ENCODE measurements at regions not wholly inside any gene's neighbourhood (a gene's known extent, or its start where the extent isn't known, plus 50 kb on each side); places are given as distances from the start of the nearest gene placed in this dataset.

GRCh38 chr6:121828146-121828886, 392.9 kb downstream of the GJA1 start:
- H3K27me3 ChIP-seq (replicated peaks; ENCODE audit: control insufficient read depth, insufficient read depth, low read length): no peaks in the 10 kb centered on the region
- no peak for DNase-seq (ENCODE audit: low read depth)
- no peak overlapping the region for H3K9ac ChIP-seq (ENCODE audit: low read length)
- H3K9me3 ChIP-seq (ENCODE audit: control insufficient read depth, low read length): no peaks in the 10 kb centered on the region
- H3K36me3 ChIP-seq (ENCODE audit: control insufficient read depth, insufficient read depth, low read length, severe bottlenecking): no peaks in the 10 kb centered on the region
- H3K4me1 ChIP-seq (ENCODE audit: control insufficient read depth, insufficient read depth, low read length): peaks cover 29% of the 10 kb centered on the region
- H3K4me3 ChIP-seq (ENCODE audit: low read length): no peak overlapping the region

DNA sequence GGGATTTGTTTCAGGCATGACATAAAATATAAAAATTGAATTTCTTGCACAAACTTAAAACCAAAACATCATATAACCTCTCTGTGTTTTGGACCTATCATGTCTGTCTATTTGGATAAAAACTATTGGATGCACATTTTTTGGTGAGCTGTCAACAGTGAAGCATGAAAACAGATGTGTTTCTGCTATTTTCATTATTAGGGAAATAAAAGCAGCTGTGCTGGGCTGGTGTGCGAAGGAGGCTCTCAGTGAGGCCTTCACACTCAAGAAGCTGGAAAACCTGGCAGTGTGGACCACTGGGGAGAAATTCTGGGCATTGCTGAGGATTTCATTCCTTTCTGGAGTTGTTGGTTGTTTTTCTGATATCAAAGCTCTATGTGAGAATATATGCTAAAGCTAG, 395.3 kb downstream of the GJA1 start:
- peak overlapping the region; percentile 3 for H3K9ac ChIP-seq (ENCODE audit: low read length)
- DNase-seq (ENCODE audit: low read depth): peak; percentile 19
- peaks cover 22% of the 10 kb centered on the region for H3K4me1 ChIP-seq (ENCODE audit: control insufficient read depth, insufficient read depth, low read length)
- no peaks in the 10 kb centered on the region for H3K36me3 ChIP-seq (ENCODE audit: control insufficient read depth, insufficient read depth, low read length, severe bottlenecking)
- H3K9me3 ChIP-seq (ENCODE audit: control insufficient read depth, low read length): no peaks in the 10 kb centered on the region
- H3K4me3 ChIP-seq (ENCODE audit: low read length): no peak overlapping the region
- H3K27me3 ChIP-seq (replicated peaks; ENCODE audit: control insufficient read depth, insufficient read depth, low read length): no peaks in the 10 kb centered on the region

GRCh38 chr6:121835662-121836061, 400.2 kb downstream of the GJA1 start:
- no peak overlapping the region for H3K4me3 ChIP-seq (ENCODE audit: low read length)
- no peaks in the 10 kb centered on the region for H3K27me3 ChIP-seq (replicated peaks; ENCODE audit: control insufficient read depth, insufficient read depth, low read length)
- no peaks in the 10 kb centered on the region for H3K36me3 ChIP-seq (ENCODE audit: control insufficient read depth, insufficient read depth, low read length, severe bottlenecking)
- no peaks in the 10 kb centered on the region for H3K9me3 ChIP-seq (ENCODE audit: control insufficient read depth, low read length)
- no peak overlapping the region for H3K9ac ChIP-seq (ENCODE audit: low read length)
- no peak for DNase-seq (ENCODE audit: low read depth)
- H3K4me1 ChIP-seq (ENCODE audit: control insufficient read depth, insufficient read depth, low read length): peaks cover 9% of the 10 kb centered on the region

GRCh38 chr6:121837545-121838229, 402.2 kb downstream of the GJA1 start:
- Histone ChIP-seq H3K27me3 (replicated peaks; ENCODE audit: control insufficient read depth, insufficient read depth, low read length) (no peaks in the 10 kb centered on the region), H3K9ac (ENCODE audit: low read length) (no peak overlapping the region), H3K4me3 (ENCODE audit: low read length) (no peak overlapping the region), H3K9me3 (ENCODE audit: control insufficient read depth, low read length) (no peaks in the 10 kb centered on the region), H3K36me3 (ENCODE audit: control insufficient read depth, insufficient read depth, low read length, severe bottlenecking) (no peaks in the 10 kb centered on the region), H3K4me1 (ENCODE audit: control insufficient read depth, insufficient read depth, low read length) (no peaks in the 10 kb centered on the region)
- no peak for DNase-seq (ENCODE audit: low read depth)

GRCh38 chr6:121838842-121839241, 403.4 kb downstream of the GJA1 start:
- no peaks in the 10 kb centered on the region for H3K36me3 ChIP-seq (ENCODE audit: control insufficient read depth, insufficient read depth, low read length, severe bottlenecking)
- no peaks in the 10 kb centered on the region for H3K27me3 ChIP-seq (replicated peaks; ENCODE audit: control insufficient read depth, insufficient read depth, low read length)
- H3K4me1 ChIP-seq (ENCODE audit: control insufficient read depth, insufficient read depth, low read length): no peaks in the 10 kb centered on the region
- no peak for DNase-seq (ENCODE audit: low read depth)
- no peak overlapping the region for H3K4me3 ChIP-seq (ENCODE audit: low read length)
- no peaks in the 10 kb centered on the region for H3K9me3 ChIP-seq (ENCODE audit: control insufficient read depth, low read length)
- no peak overlapping the region for H3K9ac ChIP-seq (ENCODE audit: low read length)

DNA sequence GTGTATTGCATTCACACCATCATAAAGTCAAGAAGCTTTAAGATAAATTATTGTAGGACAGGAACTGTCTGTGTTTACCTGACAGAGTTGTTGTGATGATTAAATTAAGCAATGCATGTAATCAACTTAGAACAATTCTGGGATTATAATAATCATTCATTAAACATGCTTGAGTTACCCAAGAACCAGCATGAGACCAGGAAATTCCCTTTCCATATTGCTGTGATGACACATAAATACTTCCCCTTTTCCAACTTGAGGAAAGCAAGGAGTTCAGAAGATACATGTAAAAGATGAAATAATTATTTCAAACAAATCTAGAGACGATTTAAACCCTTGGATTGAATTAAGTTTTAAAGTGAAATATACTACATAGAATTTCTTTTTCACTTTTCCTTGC, 404.4 kb downstream of the GJA1 start:
- H3K4me3 ChIP-seq (ENCODE audit: low read length): no peak overlapping the region
- no peaks in the 10 kb centered on the region for H3K9me3 ChIP-seq (ENCODE audit: control insufficient read depth, low read length)
- no peak overlapping the region for H3K9ac ChIP-seq (ENCODE audit: low read length)
- no peaks in the 10 kb centered on the region for H3K27me3 ChIP-seq (replicated peaks; ENCODE audit: control insufficient read depth, insufficient read depth, low read length)
- no peak for DNase-seq (ENCODE audit: low read depth)
- H3K4me1 ChIP-seq (ENCODE audit: control insufficient read depth, insufficient read depth, low read length): no peaks in the 10 kb centered on the region
- H3K36me3 ChIP-seq (ENCODE audit: control insufficient read depth, insufficient read depth, low read length, severe bottlenecking): no peaks in the 10 kb centered on the region

- Histone ChIP-seq H3K4me3 (ENCODE audit: low read length) (no peak overlapping the region), H3K27me3 (replicated peaks; ENCODE audit: control insufficient read depth, insufficient read depth, low read length) (no peaks in the 10 kb centered on the region), H3K4me1 (ENCODE audit: control insufficient read depth, insufficient read depth, low read length) (peaks cover 15% of the 10 kb centered on the region), H3K36me3 (ENCODE audit: control insufficient read depth, insufficient read depth, low read length, severe bottlenecking) (no peaks in the 10 kb centered on the region), H3K9ac (ENCODE audit: low read length) (no peak overlapping the region), H3K9me3 (ENCODE audit: control insufficient read depth, low read length) (no peaks in the 10 kb centered on the region)
- no peak for DNase-seq (ENCODE audit: low read depth)
These were observed 409.5 kb downstream of the GJA1 start for GRCh38 chr6:121844898-121845297.

DNA sequence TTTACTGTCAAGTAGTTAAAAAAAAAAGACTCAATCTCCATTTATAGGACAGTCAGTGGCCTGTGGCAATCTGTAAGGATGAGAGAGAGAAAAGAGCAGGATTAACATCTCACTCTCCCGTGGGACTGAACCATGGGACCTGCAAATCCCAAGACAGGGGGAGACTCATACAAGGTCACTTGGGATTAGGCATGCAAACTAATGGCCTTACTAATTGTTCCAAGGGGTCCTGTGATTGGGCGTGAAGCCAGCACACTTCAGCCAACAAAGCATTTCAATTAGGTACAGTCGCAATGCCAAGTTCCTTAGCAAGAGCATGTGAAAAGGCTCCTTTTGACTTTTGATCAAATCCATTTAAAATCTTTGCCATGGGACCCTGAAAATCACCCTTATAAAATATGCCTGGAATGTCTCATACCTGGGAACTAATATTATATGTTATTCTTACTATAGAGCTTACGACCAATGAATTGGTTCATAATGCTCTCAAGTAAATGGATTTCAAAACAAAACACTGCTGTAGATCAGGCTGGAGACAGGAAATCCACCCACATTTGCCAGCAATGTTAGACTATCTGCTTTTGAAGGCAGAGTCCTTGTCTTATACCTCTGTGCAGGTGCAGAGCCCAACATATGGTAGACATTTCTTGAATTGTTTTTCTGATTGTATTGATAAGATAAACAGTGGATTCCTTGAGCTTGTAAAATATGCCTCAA, 412.5 kb downstream of the GJA1 start:
- H3K4me1 ChIP-seq (ENCODE audit: control insufficient read depth, insufficient read depth, low read length): peaks cover 26% of the 10 kb centered on the region
- no peaks in the 10 kb centered on the region for H3K27me3 ChIP-seq (replicated peaks; ENCODE audit: control insufficient read depth, insufficient read depth, low read length)
- H3K9me3 ChIP-seq (ENCODE audit: control insufficient read depth, low read length): no peaks in the 10 kb centered on the region
- H3K9ac ChIP-seq (ENCODE audit: low read length): no peak overlapping the region
- H3K36me3 ChIP-seq (ENCODE audit: control insufficient read depth, insufficient read depth, low read length, severe bottlenecking): no peaks in the 10 kb centered on the region
- no peak for DNase-seq (ENCODE audit: low read depth)
- H3K4me3 ChIP-seq (ENCODE audit: low read length): no peak overlapping the region

DNA sequence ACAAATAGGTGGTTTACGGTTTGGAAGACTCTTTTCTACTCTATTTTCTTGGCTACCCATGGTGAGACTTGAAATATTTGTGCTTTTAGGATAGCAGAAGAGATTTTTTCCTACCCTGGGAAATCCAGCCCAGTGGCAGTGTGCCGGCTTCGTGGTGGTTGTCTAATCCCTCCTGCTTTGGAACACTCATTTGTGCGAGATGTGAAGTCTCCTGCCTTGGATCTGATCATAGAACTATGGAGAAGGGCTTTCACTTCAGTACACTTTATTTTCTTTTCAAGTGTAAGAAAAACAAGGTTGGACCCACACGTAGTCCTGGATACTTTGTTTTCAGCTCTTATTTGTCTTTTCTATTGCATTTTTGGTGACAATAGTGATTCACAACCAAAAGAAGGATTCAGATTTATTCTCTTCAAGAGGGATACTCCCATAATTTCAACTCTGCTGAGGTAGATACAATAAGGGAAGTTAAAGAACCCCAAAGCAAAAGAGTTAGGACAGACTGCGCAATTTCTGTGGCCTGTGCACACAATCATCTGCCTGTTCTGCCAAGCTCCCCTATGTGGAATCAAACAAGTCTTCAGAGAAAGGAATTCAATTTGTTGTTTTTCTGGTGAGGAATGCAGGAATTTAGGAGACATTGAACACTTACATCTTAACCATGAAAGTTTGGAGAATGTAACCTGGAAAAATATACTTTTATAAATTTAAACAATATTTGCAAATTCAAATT, 413.2 kb downstream of the GJA1 start:
- H3K4me1 ChIP-seq (ENCODE audit: control insufficient read depth, insufficient read depth, low read length): peaks cover 26% of the 10 kb centered on the region
- H3K4me3 ChIP-seq (ENCODE audit: low read length): no peak overlapping the region
- no peaks in the 10 kb centered on the region for H3K9me3 ChIP-seq (ENCODE audit: control insufficient read depth, low read length)
- no peaks in the 10 kb centered on the region for H3K27me3 ChIP-seq (replicated peaks; ENCODE audit: control insufficient read depth, insufficient read depth, low read length)
- peak; percentile 29 for DNase-seq (ENCODE audit: low read depth)
- H3K36me3 ChIP-seq (ENCODE audit: control insufficient read depth, insufficient read depth, low read length, severe bottlenecking): no peaks in the 10 kb centered on the region
- H3K9ac ChIP-seq (ENCODE audit: low read length): peak overlapping the region; percentile 37

GRCh38 chr6:121849477-121849876, 414.0 kb downstream of the GJA1 start:
- H3K9ac ChIP-seq (ENCODE audit: low read length): peak overlapping the region; percentile 33
- no peaks in the 10 kb centered on the region for H3K27me3 ChIP-seq (replicated peaks; ENCODE audit: control insufficient read depth, insufficient read depth, low read length)
- no peaks in the 10 kb centered on the region for H3K9me3 ChIP-seq (ENCODE audit: control insufficient read depth, low read length)
- H3K4me3 ChIP-seq (ENCODE audit: low read length): no peak overlapping the region
- no peaks in the 10 kb centered on the region for H3K36me3 ChIP-seq (ENCODE audit: control insufficient read depth, insufficient read depth, low read length, severe bottlenecking)
- DNase-seq (ENCODE audit: low read depth): peak; percentile 89
- peaks cover 26% of the 10 kb centered on the region for H3K4me1 ChIP-seq (ENCODE audit: control insufficient read depth, insufficient read depth, low read length)

DNA sequence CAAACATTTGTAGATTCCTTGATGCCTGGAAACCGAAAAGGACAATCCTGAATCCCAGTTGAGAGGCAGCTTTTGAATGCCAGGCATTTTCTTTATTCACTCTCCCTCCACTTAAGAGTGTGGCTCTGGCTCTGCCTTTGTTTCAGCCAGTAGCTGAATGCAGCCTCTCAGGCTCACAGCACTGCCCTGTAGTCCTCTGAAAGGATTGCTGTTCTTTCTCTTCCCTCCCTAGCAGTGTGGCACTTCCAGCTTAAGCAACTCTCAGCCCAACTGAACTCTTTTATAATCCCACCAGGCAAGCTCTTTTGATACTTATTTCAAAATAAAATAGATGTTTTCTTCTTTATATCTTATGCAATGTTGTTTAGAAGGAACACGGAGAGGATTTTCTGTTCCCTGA, 415.6 kb downstream of the GJA1 start:
- Histone ChIP-seq H3K36me3 (ENCODE audit: control insufficient read depth, insufficient read depth, low read length, severe bottlenecking) (no peaks in the 10 kb centered on the region), H3K4me1 (ENCODE audit: control insufficient read depth, insufficient read depth, low read length) (peaks cover 28% of the 10 kb centered on the region), H3K4me3 (ENCODE audit: low read length) (no peak overlapping the region), H3K27me3 (replicated peaks; ENCODE audit: control insufficient read depth, insufficient read depth, low read length) (no peaks in the 10 kb centered on the region), H3K9ac (ENCODE audit: low read length) (peak overlapping the region; percentile 71), H3K9me3 (ENCODE audit: control insufficient read depth, low read length) (no peaks in the 10 kb centered on the region)
- DNase-seq (ENCODE audit: low read depth): peak; percentile 75
